ENCODE measurements at regions not wholly inside any gene's neighbourhood (a gene's known extent, or its start where the extent isn't known, plus 50 kb on each side); places are given as distances from the start of the nearest gene placed in this dataset.
"Not testable (repeated sequence)": the region's sequence is repeated elsewhere in the genome, so short reads cannot be mapped to it uniquely, and the experiment has no call there.

DNA sequence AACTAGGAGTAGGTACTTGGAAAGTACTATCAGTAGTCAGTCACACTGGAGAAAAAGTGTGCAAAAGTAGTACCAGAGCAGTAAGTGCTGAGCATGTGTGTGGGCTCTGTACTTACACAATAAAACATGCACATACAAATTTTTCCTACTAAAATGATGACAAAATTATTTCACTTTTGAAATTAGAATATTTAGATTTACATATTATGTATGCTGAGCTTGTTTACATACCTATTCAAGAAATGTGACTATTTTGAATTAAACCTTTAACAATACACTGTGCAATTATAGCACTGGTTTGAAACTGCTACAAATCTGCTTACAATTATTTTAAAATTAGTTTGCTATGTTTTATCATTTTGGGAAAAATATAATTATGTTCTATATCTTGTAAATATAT, 2781.6 kb upstream of the PCDH20 start:
- in situ Hi-C loops (cut with HindIII; ENCODE audit: low sequenced_read_pairs), result no loop called here

DNA sequence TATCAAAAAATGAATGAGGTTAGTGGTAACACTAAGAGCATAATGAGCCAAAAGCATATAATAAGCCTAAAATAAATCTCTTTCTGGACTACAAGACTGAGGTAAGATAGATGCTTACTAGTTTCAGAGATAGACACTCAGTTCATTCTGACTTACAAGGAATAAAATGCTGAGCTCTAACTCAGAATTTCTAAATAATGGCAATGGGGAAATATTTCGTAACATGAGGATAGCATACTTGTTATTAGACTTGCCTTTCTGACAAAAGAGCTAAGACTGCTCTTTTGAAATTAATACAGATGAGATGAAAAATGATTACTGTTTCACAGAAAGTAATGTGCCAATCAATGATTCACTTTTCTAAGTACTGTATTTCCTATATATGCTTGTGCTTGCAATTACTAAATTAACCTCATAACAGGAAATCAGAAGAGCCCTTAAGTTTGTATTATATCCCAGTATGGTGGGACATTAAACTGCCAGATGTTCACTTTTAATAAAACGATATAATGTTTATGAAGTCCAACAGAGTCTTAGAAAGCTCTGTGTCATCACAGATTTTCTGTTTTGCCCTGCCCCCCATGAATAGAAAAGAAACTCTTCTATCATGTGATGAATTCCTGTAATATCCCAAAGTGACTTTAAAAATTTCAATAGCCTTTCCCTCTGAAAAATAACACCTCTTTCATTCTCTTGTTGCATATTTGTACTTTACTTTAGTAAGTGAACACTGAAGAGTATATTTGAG, 2771.0 kb upstream of the PCDH20 start:
- in situ Hi-C loops (cut with HindIII; ENCODE audit: low sequenced_read_pairs), result no loop called here

DNA sequence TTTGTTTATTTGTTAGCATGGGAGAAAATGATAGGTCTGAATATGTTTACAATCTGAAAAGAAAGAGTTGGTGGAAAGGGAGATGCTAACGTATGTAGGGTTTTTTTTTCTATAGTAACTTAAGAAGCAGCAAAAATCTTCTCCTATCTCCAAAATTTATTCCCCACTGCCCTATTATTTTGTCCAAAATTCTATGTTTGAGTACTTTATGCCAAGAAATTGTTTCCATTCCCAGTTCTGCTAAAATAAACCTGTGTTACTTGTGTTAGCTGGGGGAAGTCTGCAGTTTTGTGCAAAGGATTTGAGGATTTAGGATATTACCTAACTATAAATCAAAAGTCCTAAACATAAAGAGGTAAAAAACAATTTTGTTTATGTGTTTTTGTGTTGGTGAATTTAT, 2770.4 kb upstream of the PCDH20 start:
- in situ Hi-C loops (cut with HindIII; ENCODE audit: low sequenced_read_pairs), result no loop called here

DNA sequence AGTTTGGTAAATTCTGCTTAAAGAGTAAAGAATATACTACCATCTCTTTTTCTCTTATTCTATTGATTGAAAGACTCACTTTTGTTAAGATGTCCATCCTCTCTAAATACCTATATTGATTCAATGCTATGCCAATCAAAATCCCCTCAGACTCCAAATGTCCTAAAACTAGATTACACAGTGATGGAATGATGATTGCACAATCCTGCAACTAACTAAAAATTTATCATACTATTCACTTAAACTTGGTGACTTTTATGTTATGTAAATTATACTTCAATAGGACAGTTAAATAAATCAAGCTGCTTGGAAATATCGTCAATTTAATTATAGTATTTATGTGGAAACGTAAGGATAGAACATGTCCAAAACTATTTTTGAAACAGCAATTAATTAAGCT, 2765.1 kb upstream of the PCDH20 start:
- in situ Hi-C loops (cut with HindIII; ENCODE audit: low sequenced_read_pairs), result no loop called here

DNA sequence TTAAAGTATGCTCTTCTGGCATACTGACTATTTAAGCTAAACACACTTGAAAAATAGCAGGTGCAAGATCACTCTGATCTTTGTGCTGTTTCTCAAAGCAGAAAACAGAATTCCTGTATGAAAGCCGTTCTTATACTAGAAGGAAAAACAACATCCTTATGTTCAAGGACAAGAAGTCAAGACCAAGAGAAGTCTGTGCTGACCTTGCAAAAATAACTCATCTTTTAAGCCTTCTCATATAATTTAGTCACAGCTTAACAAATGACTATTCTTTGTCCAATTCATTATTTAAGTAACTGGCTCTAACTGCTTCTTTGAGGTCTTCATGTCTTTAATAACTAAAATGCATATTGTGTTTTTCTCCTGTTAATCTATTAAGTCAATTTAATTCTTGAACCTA, 2750.2 kb upstream of the PCDH20 start:
- in situ Hi-C loops (cut with HindIII; ENCODE audit: low sequenced_read_pairs), result no loop called here

DNA sequence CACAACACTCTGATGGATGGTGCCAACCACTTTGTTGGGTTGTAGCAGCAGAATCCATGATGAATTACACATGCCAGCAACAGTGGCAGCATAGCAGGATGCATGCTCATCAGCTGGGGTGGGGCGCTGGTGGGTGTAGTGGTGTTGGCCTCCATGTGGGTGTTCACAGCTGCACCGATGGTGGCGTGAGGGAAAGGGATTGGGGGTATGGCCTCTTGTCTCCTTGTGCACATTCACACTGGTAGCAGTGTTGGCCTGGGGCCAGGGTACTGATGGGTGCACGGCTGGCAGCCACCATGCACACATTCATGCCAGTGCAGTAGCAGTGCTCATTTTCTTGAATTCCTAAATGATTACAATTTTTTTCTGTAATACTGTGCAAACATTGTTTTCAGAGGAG, 2748.8 kb upstream of the PCDH20 start:
- in situ Hi-C loops (cut with HindIII; ENCODE audit: low sequenced_read_pairs), result no loop called here

DNA sequence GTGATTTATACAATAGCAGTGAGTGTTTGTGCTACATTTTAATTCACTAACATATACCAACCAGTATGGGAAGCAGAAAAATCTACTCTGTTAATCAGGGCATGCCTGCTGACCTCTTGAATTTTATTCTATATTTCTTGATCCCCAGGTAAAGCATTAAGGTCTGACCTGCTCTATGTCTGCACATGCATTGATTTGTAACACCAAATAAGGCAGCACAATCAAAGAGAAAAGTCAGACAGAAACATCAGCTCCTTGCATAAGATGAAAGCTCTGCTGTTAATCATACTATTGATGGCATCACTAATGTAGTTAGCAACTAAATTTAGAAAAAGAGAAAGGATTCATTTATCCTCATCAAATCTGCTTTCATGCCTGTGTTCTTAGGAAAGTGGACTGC, 2744.8 kb upstream of the PCDH20 start:
- in situ Hi-C loops (cut with HindIII; ENCODE audit: low sequenced_read_pairs), result no loop called here

DNA sequence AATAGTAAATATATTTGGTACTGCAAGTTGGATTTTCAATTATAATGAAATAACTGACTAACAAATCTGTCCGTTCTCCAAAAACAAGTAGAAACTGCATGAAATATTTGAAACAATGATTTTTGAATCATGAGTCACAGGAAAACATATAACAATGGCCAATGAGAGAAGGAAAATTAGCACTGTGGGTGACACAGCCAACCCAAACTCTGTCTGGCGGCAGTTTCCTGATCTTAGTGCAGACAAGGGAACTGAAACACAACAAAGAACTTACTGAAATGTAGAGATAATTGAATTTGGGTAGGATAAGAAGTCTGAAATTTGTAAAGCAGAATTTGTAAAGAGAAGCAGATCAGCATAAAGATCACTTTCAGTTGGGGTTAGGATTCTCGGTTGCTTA, 2743.3 kb upstream of the PCDH20 start:
- in situ Hi-C loops (cut with HindIII; ENCODE audit: low sequenced_read_pairs), result no loop called here

DNA sequence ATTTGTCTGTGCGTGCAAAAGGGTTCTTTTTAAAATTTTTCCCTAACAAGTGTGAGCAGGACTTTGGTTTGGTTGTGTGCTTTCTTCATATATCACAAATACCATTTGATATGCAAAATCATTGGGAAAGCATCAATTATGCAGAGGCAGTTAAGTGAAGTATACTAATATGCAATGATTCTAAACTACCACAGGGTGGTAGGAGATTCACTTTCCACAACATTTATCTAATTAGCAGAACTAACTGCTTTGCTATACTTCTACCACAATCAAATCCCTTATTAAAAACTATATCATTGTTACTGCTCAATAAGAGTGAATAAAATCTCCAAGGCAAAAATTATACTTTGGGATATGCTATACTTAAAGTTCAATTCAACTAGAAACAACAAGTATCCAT, 2738.9 kb upstream of the PCDH20 start:
- in situ Hi-C loops (cut with HindIII; ENCODE audit: low sequenced_read_pairs), result no loop called here

DNA sequence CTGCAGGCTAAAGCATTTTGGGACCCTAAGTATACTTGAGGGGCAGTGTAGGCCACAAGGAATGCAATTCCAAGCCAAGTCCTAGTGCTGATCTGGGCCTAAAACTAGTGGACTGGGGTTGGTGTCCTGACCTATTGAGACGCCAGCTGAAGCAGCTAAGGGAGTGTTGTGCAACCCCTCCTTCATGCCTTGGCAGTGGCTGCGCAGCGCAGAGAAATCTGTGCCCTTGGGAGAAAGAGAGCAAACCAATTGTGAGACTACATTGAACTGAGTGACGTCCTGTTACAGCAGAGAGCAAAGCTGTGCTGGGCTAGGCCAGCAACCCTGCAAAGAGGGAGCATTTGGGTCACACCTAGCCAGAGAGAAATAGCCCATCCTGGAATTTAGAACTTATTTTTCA, 2715.0 kb upstream of the PCDH20 start:
- in situ Hi-C loops (cut with HindIII; ENCODE audit: low sequenced_read_pairs), result no loop called here

DNA sequence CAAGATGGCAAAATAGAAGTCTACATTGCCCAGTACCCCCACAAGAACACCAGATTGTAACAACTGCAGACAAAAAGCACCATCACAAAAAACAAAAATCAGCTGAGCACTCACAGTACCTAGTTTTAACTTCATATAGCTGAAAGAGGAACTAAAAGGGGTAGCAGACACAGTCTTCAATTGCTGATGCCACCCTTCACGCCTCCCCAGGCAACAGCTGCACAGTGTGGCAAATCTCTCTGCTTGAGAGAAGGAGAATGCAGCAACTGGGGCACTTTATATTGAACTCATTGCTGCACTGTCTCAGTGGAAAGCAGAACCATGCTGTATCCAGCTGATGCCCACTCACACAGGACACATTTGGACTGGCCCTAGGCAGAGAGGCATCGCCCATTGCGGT, 2714.5 kb upstream of the PCDH20 start:
- in situ Hi-C loops (cut with HindIII; ENCODE audit: low sequenced_read_pairs), result no loop called here

DNA sequence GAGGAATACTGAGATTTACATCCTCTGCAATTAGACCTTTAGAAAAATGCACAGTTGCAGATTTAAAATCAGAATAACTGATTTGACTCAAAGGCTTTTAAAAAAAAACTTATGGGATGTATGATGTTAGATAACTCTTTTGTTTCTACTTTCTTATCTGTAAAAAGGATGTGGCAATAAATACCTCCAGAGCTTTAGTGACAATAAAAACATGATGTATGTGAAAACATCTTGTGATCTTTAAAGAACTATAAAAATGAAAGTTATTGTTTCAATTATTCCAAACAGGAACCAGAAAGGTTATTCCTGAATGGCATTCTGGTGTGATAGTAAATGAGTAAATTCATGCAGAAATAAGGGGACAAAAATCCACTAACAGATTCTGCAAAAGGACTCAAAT, 2712.2 kb upstream of the PCDH20 start:
- in situ Hi-C loops (cut with HindIII; ENCODE audit: low sequenced_read_pairs), result no loop called here

DNA sequence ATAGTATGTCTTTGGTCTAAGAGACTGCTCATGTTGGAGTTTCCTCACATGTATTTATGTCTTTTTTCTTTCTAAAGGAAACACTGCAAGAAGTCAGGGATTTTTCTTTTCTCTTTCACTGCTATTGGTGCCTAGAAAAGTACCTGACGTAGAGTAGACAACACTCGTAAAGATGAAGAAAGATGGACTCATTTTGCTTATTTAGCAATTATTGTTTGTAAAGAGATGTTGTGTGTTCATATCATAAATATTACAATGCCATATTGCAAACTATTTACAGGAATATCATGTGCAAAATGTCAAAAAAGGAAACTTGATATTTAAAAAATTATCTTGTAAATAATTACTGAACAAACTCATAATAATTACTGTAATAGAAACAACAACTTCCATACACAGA, 2711.5 kb upstream of the PCDH20 start:
- in situ Hi-C loops (cut with HindIII; ENCODE audit: low sequenced_read_pairs), result no loop called here

DNA sequence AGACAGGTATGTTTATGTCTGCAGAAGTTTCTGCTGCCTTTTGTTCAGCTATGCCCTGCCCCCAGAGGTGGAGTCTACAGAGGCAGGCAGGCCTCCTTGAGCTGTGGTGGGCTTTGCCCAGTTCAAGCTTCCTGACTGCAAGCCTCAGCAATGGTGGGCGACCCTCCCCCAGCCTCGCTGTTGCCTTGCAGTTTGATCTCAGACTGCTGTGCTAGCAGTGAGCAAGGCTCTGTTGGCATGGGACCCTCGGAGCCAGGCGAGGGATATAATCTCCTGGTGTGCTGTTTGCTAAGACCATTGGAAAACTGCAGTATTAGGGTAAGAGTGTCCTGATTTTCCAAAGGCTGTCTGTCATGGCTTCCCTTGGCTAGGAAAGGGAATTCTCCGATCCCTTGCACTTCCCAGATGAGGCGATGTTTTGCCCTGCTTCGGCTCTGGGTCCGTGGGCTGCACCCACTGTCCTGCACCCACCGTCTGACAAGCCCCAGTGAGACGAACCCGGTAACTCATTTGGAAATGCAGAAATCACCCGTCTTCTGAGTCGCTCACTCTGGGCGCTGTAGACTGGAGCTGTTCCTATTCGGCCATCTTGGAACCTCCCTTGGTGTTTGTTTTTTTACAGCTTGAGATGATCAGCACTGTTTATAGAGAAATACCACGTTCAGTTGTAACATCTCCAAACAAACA, 2705.5 kb upstream of the PCDH20 start:
- in situ Hi-C loops (cut with HindIII; ENCODE audit: low sequenced_read_pairs), result not testable (repeated sequence)

DNA sequence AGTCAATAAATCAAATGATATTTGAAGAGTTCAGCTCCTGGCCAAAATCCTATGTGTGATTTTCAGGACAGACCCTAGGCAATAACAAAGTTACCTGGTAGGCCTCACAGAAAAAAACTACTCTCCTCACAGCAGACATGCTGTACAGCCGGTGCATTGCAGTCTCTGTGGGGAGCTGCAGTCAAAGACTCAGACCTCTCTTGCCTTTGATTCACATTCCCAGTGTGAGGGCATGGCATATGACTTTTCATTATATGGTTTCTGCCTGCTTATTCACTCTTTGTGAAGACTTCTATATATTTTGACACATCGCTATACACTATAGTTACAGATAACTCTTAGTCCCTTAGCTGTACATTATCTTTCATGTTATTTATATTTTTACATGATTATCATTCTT, 2684.3 kb upstream of the PCDH20 start:
- in situ Hi-C loops (cut with HindIII; ENCODE audit: low sequenced_read_pairs), result no loop called here

DNA sequence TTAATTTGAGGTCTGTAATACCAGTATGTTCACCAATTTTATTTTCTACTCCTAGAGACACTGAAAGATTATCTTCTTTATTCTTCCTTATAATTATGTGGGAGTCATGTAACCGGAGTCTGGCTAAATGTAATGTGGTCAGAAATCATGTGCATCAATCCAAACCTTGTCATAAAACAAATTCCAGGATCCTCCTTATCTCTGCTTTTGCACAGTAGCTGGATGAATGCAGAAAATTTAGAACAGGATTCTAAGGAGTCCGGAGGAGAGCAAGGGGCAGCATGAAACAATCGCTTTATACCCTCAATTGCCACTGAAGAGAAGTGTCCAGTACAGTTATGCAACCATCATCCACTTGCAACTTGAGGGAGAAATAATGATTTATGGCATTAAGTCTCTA, 2674.7 kb upstream of the PCDH20 start:
- in situ Hi-C loops (cut with HindIII; ENCODE audit: low sequenced_read_pairs), result no loop called here

DNA sequence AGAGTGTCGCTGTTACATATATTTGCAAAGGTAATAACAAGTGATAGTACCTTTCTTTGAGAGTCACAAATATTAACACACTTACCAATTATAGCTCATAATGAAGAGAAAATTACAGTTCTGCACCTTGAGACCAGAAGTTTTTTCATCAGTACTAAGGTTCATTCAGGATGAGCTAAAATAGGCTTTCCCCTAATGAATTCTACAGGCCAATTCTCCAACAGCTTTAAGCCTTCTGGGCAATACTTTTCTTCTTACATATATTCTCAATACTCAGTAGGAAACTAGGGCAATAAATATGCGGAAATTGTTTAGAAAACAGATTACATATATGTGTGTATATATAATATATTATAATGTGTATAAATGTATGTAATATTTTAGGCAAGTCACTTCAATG, 2672.8 kb upstream of the PCDH20 start:
- in situ Hi-C loops (cut with HindIII; ENCODE audit: low sequenced_read_pairs), result no loop called here

DNA sequence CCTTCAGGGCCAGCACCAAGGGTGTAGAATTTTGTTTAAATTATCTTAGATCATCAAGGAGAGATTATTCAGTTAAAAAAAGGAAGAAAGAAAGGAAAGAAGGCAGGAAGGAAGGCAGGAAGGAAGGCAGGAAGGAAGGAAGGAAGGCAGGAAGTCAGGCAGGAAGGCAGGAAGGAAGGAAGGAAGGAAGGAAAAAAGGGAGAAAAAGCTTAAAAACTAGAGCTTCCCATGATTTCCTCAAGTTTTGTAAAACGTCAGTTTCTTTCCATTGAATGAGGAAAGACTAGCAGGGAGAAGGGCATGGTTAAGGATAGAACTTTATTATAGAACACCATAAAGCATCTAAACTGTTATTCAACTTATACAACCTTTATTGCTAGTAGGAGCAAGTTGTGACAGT, 2672.0 kb upstream of the PCDH20 start:
- in situ Hi-C loops (cut with HindIII; ENCODE audit: low sequenced_read_pairs), result no loop called here

DNA sequence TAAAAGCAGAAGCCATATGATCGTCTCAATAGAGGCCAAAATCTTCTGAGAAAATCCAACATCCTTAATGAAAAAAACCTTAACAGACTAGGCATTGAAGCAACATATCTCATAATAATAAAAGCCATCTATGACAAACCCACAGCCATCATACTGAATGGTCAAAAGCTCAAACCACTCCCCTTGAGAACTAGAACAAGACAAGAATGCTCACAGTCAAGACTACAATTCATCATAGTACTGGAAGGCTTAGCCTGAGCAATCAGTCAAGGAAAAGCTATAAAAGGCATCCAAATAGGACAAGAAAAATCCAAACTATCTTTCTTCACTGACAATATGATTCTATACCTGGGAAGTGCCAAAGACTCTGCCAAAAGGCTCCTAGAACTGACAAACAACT, 2668.2 kb upstream of the PCDH20 start:
- in situ Hi-C loops (cut with HindIII; ENCODE audit: low sequenced_read_pairs), result no loop called here

DNA sequence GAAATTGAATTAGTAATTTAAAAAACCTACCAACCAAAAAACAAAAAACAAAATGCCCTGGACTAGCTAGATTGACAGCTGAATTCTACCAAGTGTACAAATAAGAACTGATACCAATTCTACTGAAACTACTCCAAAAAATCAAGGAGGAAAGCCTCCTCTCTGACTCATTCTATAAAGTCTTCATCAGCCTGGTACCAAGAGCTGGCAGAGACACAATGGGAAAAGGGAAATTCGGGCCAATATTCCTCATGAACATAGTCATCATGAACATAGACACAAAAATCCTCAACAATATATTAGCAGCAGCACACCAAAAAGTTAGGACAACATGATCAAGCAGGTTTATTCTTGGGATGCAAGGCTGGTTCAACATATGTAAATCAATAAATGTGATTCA, 2667.7 kb upstream of the PCDH20 start:
- in situ Hi-C loops (cut with HindIII; ENCODE audit: low sequenced_read_pairs), result no loop called here

DNA sequence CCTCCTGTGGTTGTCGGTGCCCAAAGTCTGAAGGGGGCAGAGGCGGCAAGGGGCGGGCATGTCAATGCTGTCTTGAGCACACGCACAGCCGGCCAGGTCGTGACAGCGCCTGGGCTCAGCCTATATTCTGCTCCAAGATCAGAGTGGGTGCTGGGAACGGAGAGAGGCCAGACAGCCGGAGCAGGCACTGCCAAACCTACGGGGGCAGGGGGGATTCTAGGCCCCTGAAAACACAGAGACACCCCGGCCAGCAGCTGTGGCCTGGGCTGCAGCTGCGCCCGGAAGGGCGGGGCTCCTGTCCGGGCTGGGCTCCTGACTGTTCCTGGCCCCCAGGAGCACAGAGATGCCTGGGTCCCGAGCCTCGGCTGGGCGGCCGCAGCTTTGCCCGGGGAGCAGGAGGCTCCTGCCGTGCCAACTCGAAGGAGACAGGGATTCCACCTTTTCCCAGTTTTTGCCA, 2662.9 kb upstream of the PCDH20 start:
- in situ Hi-C loops (cut with HindIII; ENCODE audit: low sequenced_read_pairs), result no loop called here

DNA sequence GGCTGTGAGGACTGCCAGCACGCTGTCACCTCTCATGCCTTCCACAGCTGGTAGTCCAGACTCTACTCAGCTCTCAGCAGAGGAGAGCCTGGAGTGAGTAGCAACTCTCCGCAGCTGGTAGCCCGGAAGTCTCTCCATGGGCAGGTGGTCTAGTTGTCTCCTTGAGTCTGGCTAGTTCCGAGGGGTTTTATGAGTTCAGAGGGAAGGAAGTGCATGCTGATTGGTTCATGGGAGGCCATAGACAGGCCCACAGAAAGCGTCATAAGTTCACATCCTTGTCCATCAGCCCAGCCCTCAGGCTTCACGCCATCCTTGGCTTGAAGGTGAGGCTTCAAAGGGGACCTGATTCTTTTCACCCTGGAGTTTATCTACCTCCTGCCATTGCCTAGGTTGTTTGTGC, 2662.4 kb upstream of the PCDH20 start:
- in situ Hi-C loops (cut with HindIII; ENCODE audit: low sequenced_read_pairs), result no loop called here

All from endothelial cell of hepatic sinusoid (primary cell).